Left lung (tissue), 4 donors: ENCODE measurements at regions not wholly inside any gene's neighbourhood (a gene's known extent, or its start where the extent isn't known, plus 50 kb on each side); places are given as distances from the start of the nearest gene placed in this dataset.

Experiments used
- ATAC-seq: fragments of 200-7000 bp; cut with Tn5 transposase; one replicate; pipeline ENCODE4 v1.9.1; 2020; ENCODE audit warnings: moderate library complexity
- DNase-seq, 4 donors: peaks; one replicate each; pipeline ENCODE4 v3.0.0-alpha.2; 2013 to 2020
- H3K27ac ChIP-seq, 2 donors: fragments of 200-600 bp; sonication (generic) in 1 of 2; one replicate each; pipeline versions ENCODE4 v1.5.0 to v1.8.0; 2020 to 2021
- H3K27me3 ChIP-seq, 2 donors: fragments of 200-600 bp; sonication (generic) in 1 of 2; one replicate each; pipeline versions ENCODE4 v1.5.0 to v1.8.0; 2020 to 2021
- H3K36me3 ChIP-seq, 2 donors: fragments of 200-600 bp; sonication (generic) in 1 of 2; one replicate each; pipeline versions ENCODE4 v1.5.0 to v1.8.0; 2020 to 2021
- H3K4me1 ChIP-seq, 2 donors: fragments of 200-600 bp; one replicate each; pipeline ENCODE4 v1.8.0; 2021
- H3K4me3 ChIP-seq, 2 donors: fragments of 200-600 bp; sonication (generic) in 1 of 2; one replicate each; pipeline versions ENCODE4 v1.5.0 to v1.8.0; 2020 to 2021; ENCODE audit warnings: mild to moderate bottlenecking in 1 of 2
- H3K9me3 ChIP-seq, 2 donors: fragments of 200-600 bp; sonication (generic) in 1 of 2; one replicate each; pipeline versions ENCODE4 v1.5.0 to v1.8.0; 2020 to 2021
- intact Hi-C, 2 donors: fragments of 100-400 bp; cut with DNase I; formaldehyde crosslinking; loops; one replicate each; pipeline versions ENCODE4 v1.11.2 to v1.14.2; 2022
- TF ChIP-seq, protein P1 (sequence below), 2 donors: fragments of 200-600 bp; sonication (generic) in 1 of 2; IDR thresholded peaks; one replicate each; pipeline versions ENCODE4 v1.5.0 to v1.8.0; 2021; ENCODE audit warnings: antibody characterized with exemption in 2 of 2
- donor health status: DM: no; HTN: yes; CAD: no.
- donor health status: DM: no; HTN: no; CAD: no.

DNA sequence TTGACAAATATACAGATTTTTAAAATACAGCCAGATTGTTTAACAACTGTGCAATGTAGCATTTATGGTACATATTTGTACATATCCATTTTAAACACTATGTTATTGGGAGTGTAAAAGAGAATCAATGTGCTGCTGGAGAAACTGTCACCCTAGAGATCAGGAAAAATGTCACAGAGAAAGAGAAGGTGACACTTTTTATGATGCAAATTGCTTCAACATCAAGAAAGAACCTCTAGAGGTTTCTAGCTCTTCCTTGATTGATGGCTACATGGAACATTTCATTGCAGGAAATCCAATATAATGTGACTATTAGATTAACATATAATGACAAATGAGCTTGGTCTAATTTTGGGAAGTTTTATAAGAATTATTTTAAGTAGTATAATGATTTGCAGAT lies 1491.2 kb upstream of the PCDH20 start:
- Histone ChIP-seq H3K27ac (no peak overlapping the region), H3K9me3 (peaks cover 0 to 3% of the 10 kb centered on the region in 2 donors), H3K4me1 (no peaks in the 10 kb centered on the region), H3K4me3 (no peak overlapping the region), H3K36me3 (no peaks in the 10 kb centered on the region), H3K27me3 (no peaks in the 10 kb centered on the region)
- DNase-seq, result no peak
- TF ChIP-seq, protein P1, sequence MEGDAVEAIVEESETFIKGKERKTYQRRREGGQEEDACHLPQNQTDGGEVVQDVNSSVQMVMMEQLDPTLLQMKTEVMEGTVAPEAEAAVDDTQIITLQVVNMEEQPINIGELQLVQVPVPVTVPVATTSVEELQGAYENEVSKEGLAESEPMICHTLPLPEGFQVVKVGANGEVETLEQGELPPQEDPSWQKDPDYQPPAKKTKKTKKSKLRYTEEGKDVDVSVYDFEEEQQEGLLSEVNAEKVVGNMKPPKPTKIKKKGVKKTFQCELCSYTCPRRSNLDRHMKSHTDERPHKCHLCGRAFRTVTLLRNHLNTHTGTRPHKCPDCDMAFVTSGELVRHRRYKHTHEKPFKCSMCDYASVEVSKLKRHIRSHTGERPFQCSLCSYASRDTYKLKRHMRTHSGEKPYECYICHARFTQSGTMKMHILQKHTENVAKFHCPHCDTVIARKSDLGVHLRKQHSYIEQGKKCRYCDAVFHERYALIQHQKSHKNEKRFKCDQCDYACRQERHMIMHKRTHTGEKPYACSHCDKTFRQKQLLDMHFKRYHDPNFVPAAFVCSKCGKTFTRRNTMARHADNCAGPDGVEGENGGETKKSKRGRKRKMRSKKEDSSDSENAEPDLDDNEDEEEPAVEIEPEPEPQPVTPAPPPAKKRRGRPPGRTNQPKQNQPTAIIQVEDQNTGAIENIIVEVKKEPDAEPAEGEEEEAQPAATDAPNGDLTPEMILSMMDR (IDR thresholded peaks at IDR 0.05), result no peak
- ATAC-seq, result no peak
- intact Hi-C loops, result no loop called here

DNA sequence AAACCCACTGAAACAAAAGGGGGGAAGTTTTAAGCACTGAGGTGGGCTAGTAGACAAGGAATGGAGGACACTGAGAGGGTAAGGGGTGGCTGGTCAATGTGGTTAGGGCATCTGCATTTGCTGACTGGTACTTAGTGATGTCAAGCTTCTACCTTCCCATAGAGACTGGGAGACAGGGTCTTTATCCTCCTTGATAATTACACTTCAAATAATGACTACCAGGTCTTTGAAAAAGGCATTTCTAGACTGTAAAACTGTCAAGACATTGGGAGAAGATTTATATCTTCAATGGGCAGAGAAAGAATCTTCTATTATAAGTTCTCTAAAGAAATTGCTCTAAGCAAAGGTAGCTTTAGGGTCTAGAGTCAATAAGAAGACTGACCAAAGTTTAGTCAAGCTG lies 1490.8 kb upstream of the PCDH20 start:
- TF ChIP-seq, protein P1 (IDR thresholded peaks at IDR 0.05), result no peak
- Histone ChIP-seq H3K9me3 (peaks cover 0 to 3% of the 10 kb centered on the region in 2 donors), H3K27me3 (no peaks in the 10 kb centered on the region), H3K4me1 (no peaks in the 10 kb centered on the region), H3K27ac (no peak overlapping the region), H3K4me3 (no peak overlapping the region), H3K36me3 (no peaks in the 10 kb centered on the region)
- intact Hi-C loops, result no loop called here
- no peak for ATAC-seq
- DNase-seq, result no peak

DNA sequence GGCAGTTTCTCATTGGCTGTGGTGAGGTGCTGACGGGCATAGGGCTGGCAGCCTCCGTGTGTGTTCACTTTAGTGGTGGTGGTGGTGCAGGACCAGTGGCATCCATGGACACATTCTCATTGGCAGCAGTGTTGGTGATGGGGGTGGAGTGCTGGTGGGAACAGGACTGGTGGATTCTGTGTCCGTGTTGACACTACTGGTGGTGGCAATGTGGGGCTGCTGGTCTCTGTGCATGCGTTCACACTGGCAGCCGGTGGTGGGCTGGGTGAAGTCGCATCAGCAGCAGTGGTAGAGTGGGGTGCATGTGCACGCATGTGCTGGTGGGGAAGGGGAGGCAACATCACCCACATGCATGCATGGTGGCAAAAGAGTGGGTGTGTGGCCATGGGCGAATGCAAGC lies 1471.4 kb upstream of the PCDH20 start:
- Histone ChIP-seq H3K36me3 (no peaks in the 10 kb centered on the region), H3K4me3 (no peak overlapping the region), H3K9me3 (peaks cover 0 to 17% of the 10 kb centered on the region in 2 donors), H3K27ac (no peak overlapping the region), H3K27me3 (no peaks in the 10 kb centered on the region), H3K4me1 (no peaks in the 10 kb centered on the region)
- no peak for ATAC-seq
- DNase-seq, result peak in 1 of 4 donors; percentile 37
- TF ChIP-seq, protein P1 (IDR thresholded peaks at IDR 0.05), result no peak
- intact Hi-C loops, result no loop called here

DNA sequence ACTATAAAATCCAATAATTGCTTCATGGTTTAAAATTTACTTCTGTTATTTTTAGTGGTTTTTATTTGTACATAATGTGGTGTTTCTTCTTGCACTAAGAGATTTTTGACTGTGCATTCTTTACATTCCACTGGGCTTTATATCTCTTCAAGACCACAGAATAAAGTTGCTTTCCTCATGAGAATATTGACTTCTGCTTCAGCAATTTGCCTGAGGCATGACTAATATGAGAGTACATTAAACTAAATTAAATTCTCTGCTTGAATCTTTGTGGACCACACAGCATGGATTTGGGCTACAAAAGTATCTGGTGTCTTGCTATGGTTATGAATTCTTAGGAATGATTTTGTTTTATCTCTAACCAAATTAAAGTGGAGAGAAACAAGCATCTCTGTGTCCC lies 1463.4 kb upstream of the PCDH20 start:
- Histone ChIP-seq H3K27me3 (no peaks in the 10 kb centered on the region), H3K27ac (no peak overlapping the region), H3K9me3 (peaks cover 0 to 27% of the 10 kb centered on the region in 2 donors), H3K4me1 (no peaks in the 10 kb centered on the region), H3K36me3 (no peaks in the 10 kb centered on the region), H3K4me3 (no peak overlapping the region)
- no peak for ATAC-seq
- DNase-seq, result no peak
- intact Hi-C loops, result no loop called here
- TF ChIP-seq, protein P1 (IDR thresholded peaks at IDR 0.05), result no peak

DNA sequence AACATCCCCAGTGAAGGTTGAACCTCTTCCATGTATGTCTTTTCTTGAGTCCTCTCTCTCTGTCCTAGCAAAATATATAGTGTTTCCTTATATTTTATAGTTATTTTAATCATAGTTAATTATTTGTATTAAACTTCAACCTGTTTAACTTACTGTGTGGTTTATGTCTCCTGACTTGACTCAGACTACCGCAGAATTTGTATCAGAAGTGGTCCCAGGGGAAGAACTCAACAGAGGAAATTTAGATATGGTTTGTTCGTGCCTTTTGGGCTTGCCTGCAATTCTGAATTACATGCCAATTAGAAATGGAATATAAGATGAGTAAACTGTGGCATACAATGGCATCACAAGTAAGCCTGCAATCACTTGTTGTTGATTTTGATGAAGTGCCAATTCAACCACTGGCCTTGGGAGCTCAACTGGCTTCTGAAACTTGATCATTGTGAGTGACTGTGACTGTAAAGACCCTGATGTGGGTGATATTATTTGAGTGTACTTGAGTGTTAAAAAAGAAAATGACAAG lies 1459.5 kb upstream of the PCDH20 start:
- no peak overlapping the region for H3K4me3 ChIP-seq
- no peaks in the 10 kb centered on the region for H3K4me1 ChIP-seq
- TF ChIP-seq, protein P1 (IDR thresholded peaks at IDR 0.05), result no peak
- intact Hi-C loops, result no loop called here
- H3K36me3 ChIP-seq, result no peaks in the 10 kb centered on the region
- DNase-seq (no peak), ATAC-seq (no peak)
- no peak overlapping the region for H3K27ac ChIP-seq
- H3K27me3 ChIP-seq, result no peaks in the 10 kb centered on the region
- peaks cover 0 to 9% of the 10 kb centered on the region in 2 donors for H3K9me3 ChIP-seq
